NT2/D1 (cell line): ENCODE measurements at regions not wholly inside any gene's neighbourhood (a gene's known extent, or its start where the extent isn't known, plus 50 kb on each side); places are given as distances from the start of the nearest gene placed in this dataset.

Source experiments
- YY1 ChIP-seq: IDR thresholded peaks from 2 replicates; pipeline ENCODE4 v1.6.1; 2011; ENCODE audit not compliant: insufficient read length, insufficient read depth
- ZNF274 ChIP-seq: IDR thresholded peaks from 2 replicates; pipeline ENCODE4 v1.6.1; 2011; ENCODE audit warnings: mild to moderate bottlenecking, low read depth, low read length

DNA sequence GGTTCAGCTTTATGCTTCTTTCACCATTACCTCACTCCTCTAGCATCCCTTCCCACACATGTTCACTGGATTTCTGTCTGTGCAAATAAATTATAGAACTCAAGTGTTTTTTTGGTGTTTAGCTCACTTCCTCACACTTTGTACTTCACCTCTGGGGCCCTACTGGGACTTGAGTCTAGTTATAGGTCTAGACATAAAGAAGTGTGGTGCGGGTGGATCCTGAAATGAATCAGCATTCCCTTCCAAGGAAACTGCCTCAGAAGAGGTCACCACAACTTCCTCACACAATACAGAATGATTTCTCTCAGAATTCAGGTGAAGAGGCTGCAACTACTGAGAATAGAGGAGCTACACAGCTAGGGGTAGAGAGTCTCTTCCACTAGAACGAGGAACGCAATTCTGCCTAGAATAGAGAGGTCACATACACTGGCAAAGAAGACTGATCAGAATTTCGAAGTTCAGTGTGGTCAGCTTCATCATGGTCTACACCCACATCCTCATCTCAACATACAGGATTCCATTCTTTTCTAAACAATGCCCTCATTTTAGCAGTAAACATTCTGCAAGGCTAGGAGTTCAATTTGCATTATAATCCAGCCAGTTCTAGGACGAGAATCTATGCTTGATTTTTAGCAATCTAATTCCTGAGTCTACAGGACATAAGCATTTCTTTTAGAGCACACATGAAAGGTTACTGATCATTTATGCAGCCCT is 938.7 kb upstream of the PHF14 start:
- TF ChIP-seq ZNF274 = no peak
- no peak for TF ChIP-seq YY1
